ENCODE measurements at regions not wholly inside any gene's neighbourhood (a gene's known extent, or its start where the extent isn't known, plus 50 kb on each side); places are given as distances from the start of the nearest gene placed in this dataset.
"Not testable (repeated sequence)": the region's sequence is repeated elsewhere in the genome, so short reads cannot be mapped to it uniquely, and the experiment has no call there.

DNA sequence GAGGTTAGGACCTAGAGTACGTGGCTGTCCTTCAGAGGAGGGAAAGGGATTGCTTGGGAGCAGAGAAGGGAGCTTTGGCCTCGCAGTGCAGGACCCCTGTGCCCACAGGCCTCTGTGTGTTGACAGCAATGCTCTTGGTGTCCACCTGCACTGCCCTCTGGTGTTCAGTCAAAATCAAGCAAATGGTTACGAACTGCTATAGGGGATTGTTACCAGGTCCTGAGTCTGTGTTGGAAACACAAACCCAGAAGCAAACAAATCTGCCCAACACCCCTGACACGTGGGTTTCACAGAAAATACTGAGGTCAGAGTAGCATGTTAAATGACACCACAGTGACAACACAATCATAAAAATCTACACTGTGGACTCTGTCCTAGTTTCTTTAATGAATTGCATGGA is 473.0 kb downstream of the SPATA31A1 start:
- not testable (repeated sequence) for H3K27me3 ChIP-seq (ENCODE audit: control insufficient read depth in 4 of 4, insufficient read depth in 4 of 4, low read length in 3 of 4); H3K4me3 ChIP-seq (ENCODE audit: low read depth in 1 of 3, low read length in 3 of 3); H3K9ac ChIP-seq (ENCODE audit: low read depth in 1 of 2, low read length in 2 of 2); H3K36me3 ChIP-seq (ENCODE audit: control insufficient read depth in 4 of 4, insufficient read depth in 3 of 4, low read depth in 1 of 4, low read length in 3 of 4); H3K27ac ChIP-seq (ENCODE audit: low read depth in 1 of 2, low read length in 2 of 2); DNase-seq (ENCODE audit: low spot score); H3K9me3 ChIP-seq (ENCODE audit: control insufficient read depth in 4 of 4, low read length in 3 of 4); H3K4me1 ChIP-seq (ENCODE audit: control insufficient read depth in 4 of 4, insufficient read depth in 4 of 4, low read length in 3 of 4)
- WGBS = 72% methylated on average over 4 of the region's 4 CpGs

Measured in liver (tissue), 6 donors.